ENCODE measurements at regions not wholly inside any gene's neighbourhood (a gene's known extent, or its start where the extent isn't known, plus 50 kb on each side); places are given as distances from the start of the nearest gene placed in this dataset.

GRCh38 chr16:55037046-55037445, 106.4 kb downstream of the IRX5 start:
- H3K4me1 ChIP-seq (ENCODE audit: insufficient read depth, low read length), result no peaks in the 10 kb centered on the region
- H3K4me3 ChIP-seq (ENCODE audit: insufficient read depth, low read depth, low read length), result no peak overlapping the region
- peaks cover 2% of the 10 kb centered on the region for H3K9me3 ChIP-seq (ENCODE audit: insufficient read depth, low read depth, low read length)
- H3K9ac ChIP-seq (ENCODE audit: low read length), result no peak overlapping the region
- no peak overlapping the region for H3K4me2 ChIP-seq (ENCODE audit: low read length)
- no peaks in the 10 kb centered on the region for H3K79me2 ChIP-seq (ENCODE audit: insufficient read depth, low read length)
- H3K27me3 ChIP-seq (ENCODE audit: insufficient read depth, low read length), result peaks cover 1% of the 10 kb centered on the region
- Mint-ChIP-seq H3K27me3 (ENCODE audit: low read depth, unreplicated experiment) (peaks cover 17% of the 10 kb centered on the region), H3K27ac (ENCODE audit: unreplicated experiment) (no peak overlapping the region), H3K36me3 (ENCODE audit: low read depth, unreplicated experiment) (no peaks in the 10 kb centered on the region), H3K9me3 (ENCODE audit: unreplicated experiment) (peaks cover 2% of the 10 kb centered on the region), H3K4me1 (ENCODE audit: low read depth, unreplicated experiment) (no peaks in the 10 kb centered on the region), H3K4me3 (ENCODE audit: unreplicated experiment) (no peak overlapping the region)
- H4K20me1 ChIP-seq (ENCODE audit: insufficient read depth, low read length), result no peaks in the 10 kb centered on the region
- no peak overlapping the region for H2AFZ ChIP-seq (ENCODE audit: low read depth, low read length)
- H3K36me3 ChIP-seq (ENCODE audit: insufficient read depth, low read length), result no peaks in the 10 kb centered on the region
- DNase-seq (ENCODE audit: low read depth) (no peak), FAIRE-seq (no peak)
- H3K27ac ChIP-seq (ENCODE audit: low read depth, low read length), result no peak overlapping the region
- no peak for TF ChIP-seq EZH2 (IDR thresholded peaks at IDR 0.05; ENCODE audit: insufficient read depth, low read length)
- TF ChIP-seq, protein P1, sequence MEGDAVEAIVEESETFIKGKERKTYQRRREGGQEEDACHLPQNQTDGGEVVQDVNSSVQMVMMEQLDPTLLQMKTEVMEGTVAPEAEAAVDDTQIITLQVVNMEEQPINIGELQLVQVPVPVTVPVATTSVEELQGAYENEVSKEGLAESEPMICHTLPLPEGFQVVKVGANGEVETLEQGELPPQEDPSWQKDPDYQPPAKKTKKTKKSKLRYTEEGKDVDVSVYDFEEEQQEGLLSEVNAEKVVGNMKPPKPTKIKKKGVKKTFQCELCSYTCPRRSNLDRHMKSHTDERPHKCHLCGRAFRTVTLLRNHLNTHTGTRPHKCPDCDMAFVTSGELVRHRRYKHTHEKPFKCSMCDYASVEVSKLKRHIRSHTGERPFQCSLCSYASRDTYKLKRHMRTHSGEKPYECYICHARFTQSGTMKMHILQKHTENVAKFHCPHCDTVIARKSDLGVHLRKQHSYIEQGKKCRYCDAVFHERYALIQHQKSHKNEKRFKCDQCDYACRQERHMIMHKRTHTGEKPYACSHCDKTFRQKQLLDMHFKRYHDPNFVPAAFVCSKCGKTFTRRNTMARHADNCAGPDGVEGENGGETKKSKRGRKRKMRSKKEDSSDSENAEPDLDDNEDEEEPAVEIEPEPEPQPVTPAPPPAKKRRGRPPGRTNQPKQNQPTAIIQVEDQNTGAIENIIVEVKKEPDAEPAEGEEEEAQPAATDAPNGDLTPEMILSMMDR (IDR thresholded peaks at IDR 0.05; ENCODE audit: insufficient read depth, low read depth, low read length), result no peak

GRCh38 chr16:55037966-55038365, 107.3 kb downstream of the IRX5 start:
- H2AFZ ChIP-seq (ENCODE audit: low read depth, low read length), result no peak overlapping the region
- no peaks in the 10 kb centered on the region for H4K20me1 ChIP-seq (ENCODE audit: insufficient read depth, low read length)
- H3K9me3 ChIP-seq (ENCODE audit: insufficient read depth, low read depth, low read length), result peaks cover 2% of the 10 kb centered on the region
- Mint-ChIP-seq H3K9me3 (ENCODE audit: unreplicated experiment) (peaks cover 5% of the 10 kb centered on the region), H3K4me1 (ENCODE audit: low read depth, unreplicated experiment) (no peaks in the 10 kb centered on the region), H3K4me3 (ENCODE audit: unreplicated experiment) (no peak overlapping the region), H3K36me3 (ENCODE audit: low read depth, unreplicated experiment) (no peaks in the 10 kb centered on the region), H3K27me3 (ENCODE audit: low read depth, unreplicated experiment) (peaks cover 20% of the 10 kb centered on the region), H3K27ac (ENCODE audit: unreplicated experiment) (no peak overlapping the region)
- H3K36me3 ChIP-seq (ENCODE audit: insufficient read depth, low read length), result no peaks in the 10 kb centered on the region
- no peak for DNase-seq (ENCODE audit: low read depth)
- no peaks in the 10 kb centered on the region for H3K27me3 ChIP-seq (ENCODE audit: insufficient read depth, low read length)
- TF ChIP-seq, protein P1 (IDR thresholded peaks at IDR 0.05; ENCODE audit: insufficient read depth, low read depth, low read length), result no peak
- TF ChIP-seq EZH2 (IDR thresholded peaks at IDR 0.05; ENCODE audit: insufficient read depth, low read length), result no peak
- H3K79me2 ChIP-seq (ENCODE audit: insufficient read depth, low read length), result no peaks in the 10 kb centered on the region
- no peak overlapping the region for H3K27ac ChIP-seq (ENCODE audit: low read depth, low read length)
- no peak overlapping the region for H3K4me3 ChIP-seq (ENCODE audit: insufficient read depth, low read depth, low read length)
- H3K9ac ChIP-seq (ENCODE audit: low read length), result no peak overlapping the region
- no peaks in the 10 kb centered on the region for H3K4me1 ChIP-seq (ENCODE audit: insufficient read depth, low read length)
- no peak for FAIRE-seq
- H3K4me2 ChIP-seq (ENCODE audit: low read length), result no peak overlapping the region

GRCh38 chr16:55039042-55039441, 108.4 kb downstream of the IRX5 start:
- Histone ChIP-seq H4K20me1 (ENCODE audit: insufficient read depth, low read length) (no peaks in the 10 kb centered on the region), H3K4me3 (ENCODE audit: insufficient read depth, low read depth, low read length) (no peak overlapping the region), H3K27me3 (ENCODE audit: insufficient read depth, low read length) (peaks cover 1% of the 10 kb centered on the region), H3K4me1 (ENCODE audit: insufficient read depth, low read length) (no peaks in the 10 kb centered on the region), H3K36me3 (ENCODE audit: insufficient read depth, low read length) (no peaks in the 10 kb centered on the region), H3K4me2 (ENCODE audit: low read length) (no peak overlapping the region), H3K9ac (ENCODE audit: low read length) (no peak overlapping the region), H3K79me2 (ENCODE audit: insufficient read depth, low read length) (no peaks in the 10 kb centered on the region), H3K27ac (ENCODE audit: low read depth, low read length) (no peak overlapping the region), H3K9me3 (ENCODE audit: insufficient read depth, low read depth, low read length) (peaks cover 2% of the 10 kb centered on the region), H2AFZ (ENCODE audit: low read depth, low read length) (no peak overlapping the region)
- Mint-ChIP-seq H3K4me3 (ENCODE audit: unreplicated experiment) (no peak overlapping the region), H3K36me3 (ENCODE audit: low read depth, unreplicated experiment) (no peaks in the 10 kb centered on the region), H3K4me1 (ENCODE audit: low read depth, unreplicated experiment) (no peaks in the 10 kb centered on the region), H3K27ac (ENCODE audit: unreplicated experiment) (no peak overlapping the region), H3K9me3 (ENCODE audit: unreplicated experiment) (peaks cover 5% of the 10 kb centered on the region), H3K27me3 (ENCODE audit: low read depth, unreplicated experiment) (peaks cover 20% of the 10 kb centered on the region)
- FAIRE-seq (no peak), DNase-seq (ENCODE audit: low read depth) (no peak)
- TF ChIP-seq, protein P1 (IDR thresholded peaks at IDR 0.05; ENCODE audit: insufficient read depth, low read depth, low read length), result no peak
- no peak for TF ChIP-seq EZH2 (IDR thresholded peaks at IDR 0.05; ENCODE audit: insufficient read depth, low read length)
